Fibroblast of lung (primary cell): ENCODE measurements at regions not wholly inside any gene's neighbourhood (a gene's known extent, or its start where the extent isn't known, plus 50 kb on each side); places are given as distances from the start of the nearest gene placed in this dataset.

Experiments
- DNase-seq, 2 donors: peaks; one replicate each; pipeline versions ENCODE4 v3.0.0 to v3.0.0-alpha.2; 2010; ENCODE audit warnings: low read depth in 2 of 2
- H2AFZ ChIP-seq: 2 replicates; pipeline ENCODE4 v1.5.1; 2012; ENCODE audit warnings: low read length, control low read depth, inconsistent platforms
- H3K27ac ChIP-seq: 2 replicates; pipeline ENCODE4 v1.5.1; 2011; ENCODE audit warnings: low read length, control low read depth; ENCODE audit not compliant: insufficient read depth
- H3K27me3 ChIP-seq: 2 replicates; pipeline ENCODE4 v1.5.1; 2011; ENCODE audit warnings: mild to moderate bottlenecking, low read length; ENCODE audit not compliant: control insufficient read depth, insufficient read depth
- H3K36me3 ChIP-seq: 2 replicates; pipeline ENCODE4 v1.5.1; 2011; ENCODE audit warnings: low read length; ENCODE audit not compliant: control insufficient read depth, insufficient read depth
- H3K4me1 ChIP-seq: 2 replicates; pipeline ENCODE4 v1.5.1; 2011; ENCODE audit warnings: low read length; ENCODE audit not compliant: control insufficient read depth, insufficient read depth; ENCODE audit errors: extremely low read depth
- H3K4me2 ChIP-seq: 2 replicates; pipeline ENCODE4 v1.5.1; 2011; ENCODE audit warnings: low read length, control low read depth; ENCODE audit not compliant: insufficient read depth; ENCODE audit errors: extremely low read depth
- H3K4me3 ChIP-seq, 4 experiments: fragments of 200-600 bp in 1 of 4; sonication (generic) in 1 of 4; replicated peaks in 1 of 4; 2 replicates each; pipeline ENCODE4 v1.5.1; 2011 to 2016; ENCODE audit warnings: low read length in 4 of 4, low read depth in 3 of 4, mild to moderate bottlenecking in 3 of 4, control low read depth in 2 of 4, inconsistent platforms in 1 of 4, mixed read lengths in 1 of 4; ENCODE audit not compliant: insufficient read depth in 1 of 4; ENCODE audit errors: control extremely low read depth in 1 of 4
- H3K79me2 ChIP-seq: 2 replicates; pipeline ENCODE4 v1.5.1; 2012; ENCODE audit warnings: mild to moderate bottlenecking, low read length, inconsistent platforms; ENCODE audit not compliant: control insufficient read depth, insufficient read depth
- H3K9ac ChIP-seq: 2 replicates; pipeline ENCODE4 v1.5.1; 2011; ENCODE audit warnings: mild to moderate bottlenecking, low read length, control low read depth; ENCODE audit not compliant: insufficient read depth
- H3K9me3 ChIP-seq: 2 replicates; pipeline ENCODE4 v1.5.1; 2012; ENCODE audit warnings: low read depth, low read length; ENCODE audit not compliant: control insufficient read depth, insufficient read depth
- H4K20me1 ChIP-seq: 2 replicates; pipeline ENCODE4 v1.5.1; 2011; ENCODE audit warnings: low read length; ENCODE audit not compliant: control insufficient read depth, insufficient read depth; ENCODE audit errors: extremely low read depth
- EZH2 ChIP-seq: IDR thresholded peaks from 2 replicates; pipeline ENCODE4 v1.5.1; 2012; ENCODE audit warnings: low read length, control low read depth, mild to moderate bottlenecking; ENCODE audit errors: missing control alignments
- TF ChIP-seq, protein P1 (sequence below), 2 donors: IDR thresholded peaks in 1 of 2; conservative IDR thresholded peaks in 1 of 2; 1 replicate in 1 of 2; 2 replicates in 1 of 2; pipeline ENCODE4 v1.5.1; 2011 to 2012; ENCODE audit warnings: low read length in 2 of 2, control low read depth in 1 of 2, inconsistent platforms in 1 of 2, low read depth in 1 of 2, mild to moderate bottlenecking in 1 of 2

DNA sequence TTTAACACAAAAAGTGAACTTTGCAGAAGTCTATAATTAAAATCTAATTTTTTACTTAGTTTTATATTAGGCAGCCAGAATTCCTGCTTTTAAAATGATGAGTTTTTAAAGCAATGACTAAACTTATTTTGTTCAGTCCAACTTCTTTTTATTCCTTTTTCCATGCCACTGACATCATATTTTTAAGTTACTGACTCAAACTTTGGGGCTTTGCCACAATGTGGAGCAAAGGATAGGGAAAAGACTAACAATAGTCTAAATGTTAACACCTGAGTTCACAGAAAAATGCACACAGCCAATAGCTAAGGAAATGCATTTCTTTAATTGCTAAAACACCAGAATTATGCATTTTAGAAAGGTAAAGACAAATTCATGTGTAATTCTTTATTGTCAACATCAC, 647.6 kb upstream of the DPPA4 start:
- H3K9ac ChIP-seq = no peak overlapping the region
- H4K20me1 ChIP-seq = no peaks in the 10 kb centered on the region
- DNase-seq = peak in 1 of 2 donors; percentile 17
- no peak overlapping the region for H2AFZ ChIP-seq
- H3K36me3 ChIP-seq = no peaks in the 10 kb centered on the region
- H3K4me1 ChIP-seq = no peaks in the 10 kb centered on the region
- no peaks in the 10 kb centered on the region for H3K79me2 ChIP-seq
- H3K4me2 ChIP-seq = no peak overlapping the region
- H3K9me3 ChIP-seq = no peaks in the 10 kb centered on the region
- TF ChIP-seq EZH2 = no peak
- TF ChIP-seq, protein P1, sequence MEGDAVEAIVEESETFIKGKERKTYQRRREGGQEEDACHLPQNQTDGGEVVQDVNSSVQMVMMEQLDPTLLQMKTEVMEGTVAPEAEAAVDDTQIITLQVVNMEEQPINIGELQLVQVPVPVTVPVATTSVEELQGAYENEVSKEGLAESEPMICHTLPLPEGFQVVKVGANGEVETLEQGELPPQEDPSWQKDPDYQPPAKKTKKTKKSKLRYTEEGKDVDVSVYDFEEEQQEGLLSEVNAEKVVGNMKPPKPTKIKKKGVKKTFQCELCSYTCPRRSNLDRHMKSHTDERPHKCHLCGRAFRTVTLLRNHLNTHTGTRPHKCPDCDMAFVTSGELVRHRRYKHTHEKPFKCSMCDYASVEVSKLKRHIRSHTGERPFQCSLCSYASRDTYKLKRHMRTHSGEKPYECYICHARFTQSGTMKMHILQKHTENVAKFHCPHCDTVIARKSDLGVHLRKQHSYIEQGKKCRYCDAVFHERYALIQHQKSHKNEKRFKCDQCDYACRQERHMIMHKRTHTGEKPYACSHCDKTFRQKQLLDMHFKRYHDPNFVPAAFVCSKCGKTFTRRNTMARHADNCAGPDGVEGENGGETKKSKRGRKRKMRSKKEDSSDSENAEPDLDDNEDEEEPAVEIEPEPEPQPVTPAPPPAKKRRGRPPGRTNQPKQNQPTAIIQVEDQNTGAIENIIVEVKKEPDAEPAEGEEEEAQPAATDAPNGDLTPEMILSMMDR (conservative IDR thresholded peaks at IDR 0.05 in 1 of 2, IDR thresholded peaks at IDR 0.05 in 1 of 2; ENCODE audit: low read depth in 1 of 2, low read length in 2 of 2) = no peak
- H3K4me3 ChIP-seq = no peak overlapping the region
- no peaks in the 10 kb centered on the region for H3K27me3 ChIP-seq
- no peak overlapping the region for H3K27ac ChIP-seq

DNA sequence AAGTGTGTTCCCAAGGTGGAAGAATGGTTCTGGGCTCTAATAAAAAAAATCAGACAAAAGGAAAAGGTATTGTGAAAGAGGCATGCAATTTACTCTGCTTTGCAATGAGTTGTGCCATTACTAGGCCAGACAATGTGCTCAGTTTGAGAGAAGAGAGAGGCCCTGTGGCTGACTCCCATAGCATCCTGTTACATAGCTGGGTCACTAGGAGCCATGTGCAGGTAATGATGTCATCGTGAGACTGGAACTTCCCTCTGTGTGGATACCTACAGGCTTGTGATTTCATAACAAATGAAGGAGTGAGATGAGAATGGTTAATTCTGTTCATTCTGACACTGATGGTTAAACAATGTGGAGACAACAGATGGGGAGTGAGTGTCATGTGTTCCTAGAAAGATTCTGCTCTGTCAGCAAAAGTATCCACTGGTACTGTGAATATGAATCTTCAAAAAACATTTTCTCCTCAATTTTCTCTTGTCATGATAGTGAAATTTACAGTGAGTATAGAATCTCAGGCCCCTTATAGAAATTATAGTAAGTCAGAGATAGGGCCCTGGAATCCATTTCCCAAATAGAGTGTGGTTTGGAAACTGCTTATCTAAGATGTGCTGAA, 648.7 kb upstream of the DPPA4 start:
- H3K36me3 ChIP-seq = no peaks in the 10 kb centered on the region
- no peaks in the 10 kb centered on the region for H3K79me2 ChIP-seq
- no peaks in the 10 kb centered on the region for H3K9me3 ChIP-seq
- no peaks in the 10 kb centered on the region for H3K4me1 ChIP-seq
- no peak overlapping the region for H2AFZ ChIP-seq
- no peak overlapping the region for H3K27ac ChIP-seq
- H3K9ac ChIP-seq = no peak overlapping the region
- no peak for DNase-seq
- H3K27me3 ChIP-seq = no peaks in the 10 kb centered on the region
- no peak for TF ChIP-seq EZH2
- TF ChIP-seq, protein P1 (conservative IDR thresholded peaks at IDR 0.05 in 1 of 2, IDR thresholded peaks at IDR 0.05 in 1 of 2; ENCODE audit: low read depth in 1 of 2, low read length in 2 of 2) = no peak
- H3K4me2 ChIP-seq = no peak overlapping the region
- H3K4me3 ChIP-seq = no peak overlapping the region
- H4K20me1 ChIP-seq = no peaks in the 10 kb centered on the region

DNA sequence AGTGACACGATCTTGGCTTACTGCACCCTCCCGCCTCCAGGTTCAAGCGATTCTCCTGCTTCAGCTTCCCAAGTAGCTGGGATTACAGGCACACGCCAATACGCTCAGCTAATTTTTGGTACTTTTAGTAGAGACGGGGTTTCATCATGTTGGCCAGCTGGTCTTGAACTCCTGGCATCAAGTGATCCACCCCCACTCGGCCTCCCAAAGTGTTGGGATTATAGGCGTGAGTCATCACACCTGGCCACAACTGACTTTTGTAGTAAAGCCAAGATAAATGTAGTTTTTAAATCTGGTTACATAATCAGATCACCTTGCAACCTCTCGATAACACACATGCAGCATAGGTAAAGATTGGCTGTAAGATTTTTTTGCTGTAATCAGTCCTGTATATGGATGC, 657.5 kb upstream of the DPPA4 start:
- Histone ChIP-seq H2AFZ (no peak overlapping the region), H3K9me3 (no peaks in the 10 kb centered on the region), H3K4me2 (no peak overlapping the region), H3K27me3 (no peaks in the 10 kb centered on the region), H3K36me3 (no peaks in the 10 kb centered on the region), H3K27ac (no peak overlapping the region), H3K4me1 (no peaks in the 10 kb centered on the region), H3K79me2 (no peaks in the 10 kb centered on the region), H4K20me1 (no peaks in the 10 kb centered on the region), H3K9ac (no peak overlapping the region), H3K4me3 (no peak overlapping the region)
- no peak for DNase-seq
- TF ChIP-seq EZH2 = no peak
- TF ChIP-seq, protein P1 (conservative IDR thresholded peaks at IDR 0.05 in 1 of 2, IDR thresholded peaks at IDR 0.05 in 1 of 2; ENCODE audit: low read depth in 1 of 2, low read length in 2 of 2) = no peak
